H9 (cell line): ENCODE measurements at regions not wholly inside any gene's neighbourhood (a gene's known extent, or its start where the extent isn't known, plus 50 kb on each side); places are given as distances from the start of the nearest gene placed in this dataset. TPM values are rescaled to one million over a fixed set of nuclear protein-coding genes. Genes with fewer than 3 reads are reported as not detected.
"Not testable (repeated sequence)": the region's sequence is repeated elsewhere in the genome, so short reads cannot be mapped to it uniquely, and the experiment has no call there.

Source experiments
- DNase-seq: peaks from one replicate; pipeline ENCODE4 v3.0.0-alpha.2; 2017
- H2AFZ ChIP-seq: one replicate; pipeline ENCODE4 v1.6.1; 2013; ENCODE audit warnings: mild to moderate bottlenecking, low read length, control low read depth, moderate library complexity
- H2AK5ac ChIP-seq: 2 replicates; pipeline ENCODE4 v1.6.1; 2013; ENCODE audit warnings: low read length, control low read depth, mixed read lengths; ENCODE audit not compliant: insufficient read length
- H2BK120ac ChIP-seq: one replicate; pipeline ENCODE4 v1.6.1; 2013; ENCODE audit warnings: low read depth, mild to moderate bottlenecking, low read length, control low read depth, inconsistent platforms; ENCODE audit not compliant: poor library complexity, severe bottlenecking
- H2BK12ac ChIP-seq: 2 replicates; pipeline ENCODE4 v1.6.1; 2013; ENCODE audit warnings: low read length, control low read depth, mixed read lengths, low read depth; ENCODE audit not compliant: insufficient read length
- H2BK15ac ChIP-seq: 2 replicates; pipeline ENCODE4 v1.6.1; 2013; ENCODE audit warnings: low read depth, low read length, control low read depth
- H2BK20ac ChIP-seq: one replicate; pipeline ENCODE4 v1.6.1; 2013; ENCODE audit warnings: low read depth, mild to moderate bottlenecking, low read length, control low read depth, inconsistent platforms; ENCODE audit not compliant: poor library complexity, severe bottlenecking
- H2BK5ac ChIP-seq: 2 replicates; pipeline ENCODE4 v1.6.1; 2013; ENCODE audit warnings: low read length, control low read depth, mixed read lengths; ENCODE audit not compliant: insufficient read length
- H3K14ac ChIP-seq: 2 replicates; pipeline ENCODE4 v1.6.1; 2013; ENCODE audit warnings: low read length, control low read depth; ENCODE audit not compliant: insufficient read depth
- H3K18ac ChIP-seq: 2 replicates; pipeline ENCODE4 v1.6.1; 2013; ENCODE audit warnings: low read depth, mild to moderate bottlenecking, mixed read lengths, low read length, control low read depth; ENCODE audit not compliant: insufficient read length
- H3K23ac ChIP-seq: 2 replicates; pipeline ENCODE4 v1.6.1; 2013; ENCODE audit warnings: low read length, control low read depth, mixed read lengths, low read depth; ENCODE audit not compliant: insufficient read length
- H3K23me2 ChIP-seq: 2 replicates; pipeline ENCODE4 v1.6.1; 2013; ENCODE audit warnings: low read depth, mild to moderate bottlenecking, mixed read lengths, low read length, control low read depth; ENCODE audit not compliant: insufficient read length, poor library complexity, severe bottlenecking
- H3K27ac ChIP-seq: 2 replicates; pipeline ENCODE4 v1.5.1; 2013; ENCODE audit warnings: low read length, control low read depth, mixed read lengths, low read depth; ENCODE audit not compliant: insufficient read length
- H3K27me3 ChIP-seq: 2 replicates; pipeline ENCODE4 v1.6.1; 2013; ENCODE audit warnings: low read length, control low read depth, inconsistent platforms; ENCODE audit not compliant: insufficient read depth
- H3K4ac ChIP-seq: 2 replicates; pipeline ENCODE4 v1.6.1; 2013; ENCODE audit warnings: low read depth, mild to moderate bottlenecking, control low read depth, inconsistent platforms, low read length, moderate library complexity
- H3K4me1 ChIP-seq: 2 replicates; pipeline ENCODE4 v1.6.1; 2013; ENCODE audit warnings: low read length, control low read depth, inconsistent platforms; ENCODE audit not compliant: insufficient read depth
- H3K4me2 ChIP-seq: 2 replicates; pipeline ENCODE4 v1.6.1; 2013; ENCODE audit warnings: low read length, control low read depth, mixed read lengths; ENCODE audit not compliant: insufficient read length, insufficient read depth
- H3K56ac ChIP-seq: 2 replicates; pipeline ENCODE4 v1.6.1; 2013; ENCODE audit warnings: low read depth, mild to moderate bottlenecking, mixed read lengths, low read length, control low read depth; ENCODE audit not compliant: insufficient read length
- H3K79me1 ChIP-seq: 2 replicates; pipeline ENCODE4 v1.6.1; 2013; ENCODE audit warnings: low read depth, mild to moderate bottlenecking, moderate library complexity, low read length, control low read depth, inconsistent platforms; ENCODE audit not compliant: insufficient read depth, poor library complexity, severe bottlenecking
- H3K79me2 ChIP-seq: 2 replicates; pipeline ENCODE4 v1.6.1; 2013; ENCODE audit warnings: low read length, control low read depth, inconsistent platforms; ENCODE audit not compliant: insufficient read depth
- H3K9ac ChIP-seq: 2 replicates; pipeline ENCODE4 v1.6.1; 2013; ENCODE audit warnings: low read length, control low read depth, mixed read lengths; ENCODE audit not compliant: insufficient read length; ENCODE audit errors: extremely low read depth
- H3K9me3 ChIP-seq: one replicate; pipeline ENCODE4 v1.6.1; 2013; ENCODE audit warnings: low read depth, low read length, inconsistent platforms; ENCODE audit not compliant: control insufficient read depth
- H3T11ph ChIP-seq: one replicate; pipeline ENCODE4 v1.6.1; 2013; ENCODE audit warnings: mild to moderate bottlenecking, low read length, control low read depth, inconsistent platforms
- H4K20me1 ChIP-seq: one replicate; pipeline ENCODE4 v1.6.1; 2013; ENCODE audit not compliant: control insufficient read depth, insufficient read length, insufficient read depth
- H4K5ac ChIP-seq: 2 replicates; pipeline ENCODE4 v1.6.1; 2013; ENCODE audit warnings: low read depth, mild to moderate bottlenecking, mixed read lengths, low read length, control low read depth; ENCODE audit not compliant: insufficient read length
- H4K8ac ChIP-seq: replicated peaks from 2 replicates; pipeline ENCODE4 v1.6.1; 2013; ENCODE audit warnings: low read length, control low read depth, mixed read lengths, low read depth; ENCODE audit not compliant: insufficient read length
- H4K91ac ChIP-seq: 2 replicates; pipeline ENCODE4 v1.6.1; 2013; ENCODE audit warnings: low read depth, mild to moderate bottlenecking, moderate library complexity, mixed read lengths, low read length, control low read depth; ENCODE audit not compliant: insufficient read length
- H3K27ac Mint-ChIP-seq, 3 experiments: 2 replicates in 2 of 3; 3 replicates in 1 of 3; pipeline ENCODE4 v1.8.0; 2020 to 2021; ENCODE audit warnings: mixed read lengths in 3 of 3, mild to moderate bottlenecking in 1 of 3, moderate library complexity in 1 of 3
- H3K27me3 Mint-ChIP-seq: 2 replicates; pipeline ENCODE4 v1.8.0; 2021; ENCODE audit warnings: low read depth, mild to moderate bottlenecking, moderate library complexity, mixed read lengths
- H3K36me3 Mint-ChIP-seq, 3 experiments: 2 replicates in 2 of 3; 3 replicates in 1 of 3; pipeline ENCODE4 v1.8.0; 2020 to 2021; ENCODE audit warnings: low read depth in 3 of 3, mixed read lengths in 3 of 3; ENCODE audit not compliant: insufficient read depth in 1 of 3
- H3K4me1 Mint-ChIP-seq, 2 experiments: 2 replicates each; pipeline ENCODE4 v1.8.0; 2020; ENCODE audit warnings: mixed read lengths in 2 of 2
- H3K4me3 Mint-ChIP-seq, 2 experiments: 2 replicates in 1 of 2; 3 replicates in 1 of 2; pipeline ENCODE4 v1.8.0; 2020 to 2021; ENCODE audit warnings: mild to moderate bottlenecking in 2 of 2, mixed read lengths in 2 of 2, moderate library complexity in 1 of 2
- H3K9me3 Mint-ChIP-seq, 2 experiments: 2 replicates in 1 of 2; 3 replicates in 1 of 2; pipeline ENCODE4 v1.8.0; 2020; ENCODE audit warnings: mild to moderate bottlenecking in 2 of 2, mixed read lengths in 2 of 2, moderate library complexity in 1 of 2
- WGBS: extraction: QIAGEN DNeasy Blood & Tissue Kit; methylation state at CpG from one replicate; pipeline ENCODE4 v1.1.7; 2013; ENCODE audit warnings: missing lambda C conversion rate, low lambda C conversion rate, mixed read lengths; ENCODE audit not compliant: insufficient read length; ENCODE audit errors: extremely low coverage; 5-methylcytosine and 5-hydroxymethylcytosine counted together
- microRNA-seq: library from miRNA; unstranded; fragments of <30 nt; microRNA quantifications from one replicate; pipeline ENCODE4, GENCODE V29; 2020; ENCODE audit warnings: borderline microRNAs expressed

DNA sequence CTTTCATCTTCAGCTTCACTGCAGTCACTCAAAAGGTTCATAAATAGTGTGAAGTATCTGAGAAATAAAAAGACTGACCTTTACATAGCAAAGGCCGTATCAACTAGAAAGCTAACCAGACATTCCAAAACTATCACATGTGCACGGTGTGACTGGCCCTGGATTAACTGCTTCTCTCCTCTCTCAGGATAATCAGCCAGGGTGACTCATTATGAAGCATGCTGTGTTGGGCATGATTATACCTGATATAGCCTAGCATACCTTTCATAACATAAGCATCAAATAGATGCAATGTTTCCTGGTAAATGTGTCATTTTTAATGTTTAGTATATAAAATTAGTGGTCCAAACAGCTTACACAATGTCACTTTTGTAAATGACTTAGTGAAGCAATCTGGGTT lies 63.2 kb upstream of the POTEB2 start:
- H2AFZ ChIP-seq, H2AK5ac ChIP-seq, H3K14ac ChIP-seq, H3K18ac ChIP-seq, H3K27me3 Mint-ChIP-seq, H3K23me2 ChIP-seq, H4K20me1 ChIP-seq, H3K4me1 ChIP-seq, H2BK12ac ChIP-seq, H3K4me2 ChIP-seq, H3K9ac ChIP-seq, H3K27me3 ChIP-seq, DNase-seq, H4K8ac ChIP-seq, H2BK20ac ChIP-seq, H3K4ac ChIP-seq, H4K91ac ChIP-seq, H3K27ac Mint-ChIP-seq, H3K23ac ChIP-seq, H3K9me3 Mint-ChIP-seq, H3K79me2 ChIP-seq, H3K56ac ChIP-seq, H3K4me3 Mint-ChIP-seq, H4K5ac ChIP-seq, H2BK120ac ChIP-seq, H2BK15ac ChIP-seq, H3K4me1 Mint-ChIP-seq, H3K27ac ChIP-seq, H2BK5ac ChIP-seq, H3K36me3 Mint-ChIP-seq, H3T11ph ChIP-seq, H3K9me3 ChIP-seq, H3K79me1 ChIP-seq: not testable (repeated sequence)
- WGBS: no CpG with 5 or more reads among the region's 2 CpGs

Small RNA genes in the stretch of these regions (microRNA-seq; reads per million reads assigned to microRNA genes)
- gene MIR5701-1: not detected
